Esophagus muscularis mucosa (tissue), 4 donors: ENCODE measurements at regions not wholly inside any gene's neighbourhood (a gene's known extent, or its start where the extent isn't known, plus 50 kb on each side); places are given as distances from the start of the nearest gene placed in this dataset.

Source experiments
- DNase-seq: peaks from one replicate; pipeline ENCODE4 v3.0.0-alpha.2; 2017; ENCODE audit errors: extremely low spot score
- H3K27ac ChIP-seq, 4 donors: fragments of 200-600 bp; sonication (generic); replicated peaks in 1 of 4; 1 replicate in 3 of 4; 2 replicates in 1 of 4; pipeline ENCODE4 v1.5.1; 2016 to 2019; ENCODE audit warnings: mild to moderate bottlenecking in 1 of 4
- H3K27me3 ChIP-seq, 4 donors: fragments of 200-600 bp; sonication (generic); one replicate each; pipeline versions ENCODE4 v1.5.1 to v1.6.0; 2016 to 2019
- H3K36me3 ChIP-seq, 4 donors: fragments of 200-600 bp; sonication (generic); one replicate each; pipeline ENCODE4 v1.5.1; 2016 to 2019
- H3K4me1 ChIP-seq, 4 donors: fragments of 200-600 bp; sonication (generic); one replicate each; pipeline ENCODE4 v1.5.1; 2016 to 2019
- H3K4me3 ChIP-seq, 4 donors: fragments of 200-600 bp; sonication (generic); 1 replicate in 2 of 4; 2 replicates in 2 of 4; pipeline ENCODE4 v1.5.1; 2016 to 2019; ENCODE audit warnings: mild to moderate bottlenecking in 4 of 4, moderate library complexity in 1 of 4
- H3K9me3 ChIP-seq, 4 donors: fragments of 200-600 bp; sonication (generic); 1 replicate in 3 of 4; 2 replicates in 1 of 4; pipeline ENCODE4 v1.5.1; 2016 to 2019
- CTCF ChIP-seq, 3 experiments: fragments of 200-600 bp in 2 of 3; fragments of 450-650 bp in 1 of 3; sonication (generic) in 2 of 3; IDR thresholded peaks; one replicate each; pipeline ENCODE4 v1.5.1; 2017 to 2019; ENCODE audit warnings: antibody characterized with exemption in 3 of 3, mild to moderate bottlenecking in 2 of 3, moderate library complexity in 1 of 3
- EP300 ChIP-seq: sonication (generic); formaldehyde crosslinking; IDR thresholded peaks from one replicate; pipeline ENCODE4 v1.6.1; 2017; ENCODE audit warnings: antibody characterized with exemption
- POLR2A ChIP-seq: fragments of 450-650 bp; IDR thresholded peaks from one replicate; pipeline ENCODE4 v1.6.1; 2017; ENCODE audit warnings: antibody characterized with exemption, moderate library complexity, mild to moderate bottlenecking, low read depth
- POLR2AphosphoS5 ChIP-seq, 2 donors: sonication (generic); formaldehyde crosslinking; IDR thresholded peaks; one replicate each; pipeline ENCODE4 v1.6.1; 2017; ENCODE audit warnings: antibody characterized with exemption in 2 of 2
- WGBS: methylation state at CpG from one replicate; pipeline ENCODE4 v1.1.5; 2018; 5-methylcytosine and 5-hydroxymethylcytosine counted together
- intact Hi-C: fragments of 100-400 bp; cut with DNase I; formaldehyde crosslinking; loops from one replicate; pipeline ENCODE4 v1.15.1; 2023

GRCh38 chr2:76558157-76558556, 847.4 kb upstream of the GCFC2 start:
- Histone ChIP-seq H3K36me3 (no peaks in the 10 kb centered on the region), H3K27ac (no peak overlapping the region), H3K9me3 (no peaks in the 10 kb centered on the region), H3K4me3 (no peak overlapping the region), H3K4me1 (no peaks in the 10 kb centered on the region), H3K27me3 (no peaks in the 10 kb centered on the region)
- intact Hi-C loops: no loop called here
- DNase-seq: no peak
- TF ChIP-seq CTCF (IDR thresholded peaks at IDR 0.05): no peak
- TF ChIP-seq POLR2A: no peak
- TF ChIP-seq POLR2AphosphoS5 (IDR thresholded peaks at IDR 0.05): no peak

DNA sequence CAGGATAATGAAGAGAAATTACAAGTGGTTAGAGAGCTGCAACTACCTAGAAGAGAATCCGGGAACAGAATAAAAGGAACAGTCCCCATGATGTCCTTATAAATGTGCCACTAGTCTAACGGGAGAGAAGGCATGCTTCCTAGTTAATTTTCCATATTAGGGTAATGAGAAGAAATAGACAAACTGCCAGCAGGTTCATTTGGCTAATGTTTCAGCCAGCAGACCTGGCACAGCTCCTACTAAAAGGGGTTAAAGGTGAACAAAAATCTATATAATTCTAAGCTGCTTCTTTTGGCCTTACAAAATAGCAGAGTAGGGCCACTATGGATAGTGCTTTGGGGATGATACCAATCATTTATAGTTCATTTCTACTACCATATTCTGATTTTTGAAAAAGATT, 845.3 kb upstream of the GCFC2 start:
- H3K36me3 ChIP-seq: no peaks in the 10 kb centered on the region
- no peak for DNase-seq
- no peak overlapping the region for H3K27ac ChIP-seq
- H3K9me3 ChIP-seq: no peaks in the 10 kb centered on the region
- no peaks in the 10 kb centered on the region for H3K27me3 ChIP-seq
- no peak overlapping the region for H3K4me3 ChIP-seq
- TF ChIP-seq EP300 (no peak), POLR2AphosphoS5 (IDR thresholded peaks at IDR 0.05) (no peak), CTCF (IDR thresholded peaks at IDR 0.05) (no peak), POLR2A (no peak)
- WGBS: 72% methylated on average over 2 of the region's 2 CpGs
- H3K4me1 ChIP-seq: no peaks in the 10 kb centered on the region
- intact Hi-C loops: no loop called here

- H3K27me3 ChIP-seq: no peaks in the 10 kb centered on the region
- intact Hi-C loops: no loop called here
- 62% methylated on average over 1 of the region's 1 CpG for WGBS
These were observed 835.5 kb upstream of the GCFC2 start for GRCh38 chr2:76546207-76546606.

DNA sequence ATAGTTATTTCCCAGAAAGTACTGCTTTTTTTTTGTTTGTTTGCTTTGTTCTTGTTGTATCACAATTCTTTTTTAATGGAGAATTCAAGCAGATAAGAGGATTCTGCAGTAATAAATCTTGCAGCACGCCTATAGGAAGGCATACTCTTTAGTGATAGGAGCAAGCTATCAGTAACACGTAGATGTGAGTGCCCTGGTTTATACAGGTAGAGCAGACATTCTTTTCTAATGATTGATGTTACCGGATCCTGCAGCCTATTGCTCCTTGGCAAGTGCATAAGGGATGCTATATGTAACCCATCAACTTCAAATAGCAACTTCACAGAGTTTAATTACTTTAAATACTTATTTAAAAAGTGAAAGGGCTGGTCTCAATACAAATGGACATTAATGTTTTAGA, 834.2 kb upstream of the GCFC2 start:
- no peaks in the 10 kb centered on the region for H3K4me1 ChIP-seq
- intact Hi-C loops: no loop called here
- TF ChIP-seq POLR2A: no peak
- H3K27ac ChIP-seq: no peak overlapping the region
- WGBS: 50% methylated on average over 3 of the region's 3 CpGs
- no peak overlapping the region for H3K4me3 ChIP-seq
- no peaks in the 10 kb centered on the region for H3K36me3 ChIP-seq
- no peaks in the 10 kb centered on the region for H3K27me3 ChIP-seq
- no peaks in the 10 kb centered on the region for H3K9me3 ChIP-seq
- no peak for DNase-seq

More at GRCh38 chr2:76546207-76546606, 835.5 kb upstream of the GCFC2 start:
- no peak overlapping the region for H3K4me3 ChIP-seq
- H3K4me1 ChIP-seq: no peaks in the 10 kb centered on the region
- TF ChIP-seq CTCF (IDR thresholded peaks at IDR 0.05) (no peak), POLR2AphosphoS5 (IDR thresholded peaks at IDR 0.05) (no peak), POLR2A (no peak), EP300 (no peak)
- H3K9me3 ChIP-seq: no peaks in the 10 kb centered on the region
- H3K36me3 ChIP-seq: no peaks in the 10 kb centered on the region
- H3K27ac ChIP-seq: no peak overlapping the region
- no peak for DNase-seq

DNA sequence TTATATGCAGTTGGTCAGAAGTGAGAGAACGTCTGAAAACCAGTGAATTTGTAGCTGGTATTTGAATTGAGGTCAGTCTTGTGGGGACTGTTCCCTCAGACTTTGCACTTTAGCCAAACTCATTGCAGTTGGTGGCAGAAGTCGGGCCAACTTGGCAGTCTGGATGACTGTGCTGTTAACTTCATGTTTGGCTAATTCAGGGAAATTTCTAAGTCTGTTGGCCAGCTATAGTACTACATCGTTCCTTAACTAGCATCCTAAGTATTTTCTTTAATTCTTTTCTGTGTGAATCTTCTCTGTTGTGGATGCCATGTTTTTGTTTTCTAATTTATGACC, 806.8 kb upstream of the GCFC2 start:
- intact Hi-C loops: no loop called here

More for the DNA sequence above, 806.8 kb upstream of the GCFC2 start:
- no peaks in the 10 kb centered on the region for H3K27me3 ChIP-seq
- TF ChIP-seq POLR2A: no peak
- TF ChIP-seq POLR2AphosphoS5 (IDR thresholded peaks at IDR 0.05): no peak
- TF ChIP-seq EP300: no peak
- no peak for TF ChIP-seq CTCF (IDR thresholded peaks at IDR 0.05)
- 68% methylated on average over 3 of the region's 3 CpGs for WGBS
- DNase-seq: no peak
- no peak overlapping the region for H3K4me3 ChIP-seq
- no peak overlapping the region for H3K27ac ChIP-seq
- peaks cover 0 to 3% (median 0%) of the 10 kb centered on the region in 4 donors for H3K9me3 ChIP-seq
- no peaks in the 10 kb centered on the region for H3K4me1 ChIP-seq
- H3K36me3 ChIP-seq: no peaks in the 10 kb centered on the region
